ENCODE measurements at regions not wholly inside any gene's neighbourhood (a gene's known extent, or its start where the extent isn't known, plus 50 kb on each side); places are given as distances from the start of the nearest gene placed in this dataset.

GRCh38 chr14:34931206-34931605 is 51.6 kb upstream of the SRP54 start:
- in situ Hi-C loops (cut with HindIII; ENCODE audit: low pct_unique_long_range_greater_than_20kb, low sequenced_read_pairs) = no loop called here

GRCh38 chr14:34930591-34931091 is 52.2 kb upstream of the SRP54 start:
- in situ Hi-C loops (cut with HindIII; ENCODE audit: low pct_unique_long_range_greater_than_20kb, low sequenced_read_pairs) = no loop called here
- no peak for DNase-seq (ENCODE audit: low read depth, low spot score)

More at GRCh38 chr14:34931206-34931605, 51.6 kb upstream of the SRP54 start:
- peak; percentile 26 for DNase-seq (ENCODE audit: low read depth, low spot score)

GRCh38 chr14:34926552-34926951 is 51.4 kb upstream of the BAZ1A start:
- DNase-seq (ENCODE audit: low read depth, low spot score) = no peak
- in situ Hi-C loops (cut with HindIII; ENCODE audit: low pct_unique_long_range_greater_than_20kb, low sequenced_read_pairs) = no loop called here
